ENCODE measurements at regions not wholly inside any gene's neighbourhood (a gene's known extent, or its start where the extent isn't known, plus 50 kb on each side); places are given as distances from the start of the nearest gene placed in this dataset.

GRCh38 chr20:24828992-24829648, 119.9 kb upstream of the CST7 start:
- Mint-ChIP-seq H3K4me3 (ENCODE audit: low read depth) (no peak overlapping the region), H3K36me3 (ENCODE audit: insufficient read depth) (no peaks in the 10 kb centered on the region), H3K9me3 (ENCODE audit: low read depth) (no peaks in the 10 kb centered on the region), H3K27me3 (no peaks in the 10 kb centered on the region), H3K27ac (no peak overlapping the region), H3K4me1 (ENCODE audit: low read depth) (no peaks in the 10 kb centered on the region)
- no peak for TF ChIP-seq CTCF (IDR thresholded peaks at IDR 0.05; ENCODE audit: unreplicated experiment)
- no peak for DNase-seq (ENCODE audit: low spot score, unreplicated experiment)

GRCh38 chr20:24829649-24830370, 119.3 kb upstream of the CST7 start:
- Mint-ChIP-seq H3K9me3 (ENCODE audit: low read depth) (no peaks in the 10 kb centered on the region), H3K27me3 (no peaks in the 10 kb centered on the region), H3K36me3 (ENCODE audit: insufficient read depth) (no peaks in the 10 kb centered on the region), H3K4me3 (ENCODE audit: low read depth) (no peak overlapping the region), H3K4me1 (ENCODE audit: low read depth) (no peaks in the 10 kb centered on the region), H3K27ac (no peak overlapping the region)
- TF ChIP-seq CTCF (IDR thresholded peaks at IDR 0.05; ENCODE audit: unreplicated experiment): no peak
- no peak for DNase-seq (ENCODE audit: low spot score, unreplicated experiment)

- no peak for TF ChIP-seq CTCF (IDR thresholded peaks at IDR 0.05; ENCODE audit: unreplicated experiment)
- H3K4me3 Mint-ChIP-seq (ENCODE audit: low read depth): no peak overlapping the region
- DNase-seq (ENCODE audit: low spot score, unreplicated experiment): no peak
- no peaks in the 10 kb centered on the region for H3K4me1 Mint-ChIP-seq (ENCODE audit: low read depth)
- H3K27ac Mint-ChIP-seq: no peak overlapping the region
- H3K27me3 Mint-ChIP-seq: no peaks in the 10 kb centered on the region
- H3K36me3 Mint-ChIP-seq (ENCODE audit: insufficient read depth): no peaks in the 10 kb centered on the region
- no peaks in the 10 kb centered on the region for H3K9me3 Mint-ChIP-seq (ENCODE audit: low read depth)
Observed at GRCh38 chr20:24830649-24831048, 118.4 kb upstream of the CST7 start.

GRCh38 chr20:24831232-24831631, 117.8 kb upstream of the CST7 start:
- H3K4me1 Mint-ChIP-seq (ENCODE audit: low read depth): peaks cover 2% of the 10 kb centered on the region
- DNase-seq (ENCODE audit: low spot score, unreplicated experiment): no peak
- H3K27ac Mint-ChIP-seq: no peak overlapping the region
- no peaks in the 10 kb centered on the region for H3K9me3 Mint-ChIP-seq (ENCODE audit: low read depth)
- TF ChIP-seq CTCF (IDR thresholded peaks at IDR 0.05; ENCODE audit: unreplicated experiment): no peak
- H3K27me3 Mint-ChIP-seq: no peaks in the 10 kb centered on the region
- no peak overlapping the region for H3K4me3 Mint-ChIP-seq (ENCODE audit: low read depth)
- H3K36me3 Mint-ChIP-seq (ENCODE audit: insufficient read depth): no peaks in the 10 kb centered on the region

GRCh38 chr20:24832518-24832917, 116.6 kb upstream of the CST7 start:
- H3K27ac Mint-ChIP-seq: no peak overlapping the region
- H3K36me3 Mint-ChIP-seq (ENCODE audit: insufficient read depth): no peaks in the 10 kb centered on the region
- no peak for DNase-seq (ENCODE audit: low spot score, unreplicated experiment)
- H3K9me3 Mint-ChIP-seq (ENCODE audit: low read depth): no peaks in the 10 kb centered on the region
- no peaks in the 10 kb centered on the region for H3K27me3 Mint-ChIP-seq
- no peak overlapping the region for H3K4me3 Mint-ChIP-seq (ENCODE audit: low read depth)
- H3K4me1 Mint-ChIP-seq (ENCODE audit: low read depth): peaks cover 6% of the 10 kb centered on the region
- no peak for TF ChIP-seq CTCF (IDR thresholded peaks at IDR 0.05; ENCODE audit: unreplicated experiment)
